ENCODE measurements at regions not wholly inside any gene's neighbourhood (a gene's known extent, or its start where the extent isn't known, plus 50 kb on each side); places are given as distances from the start of the nearest gene placed in this dataset.
"Not testable (repeated sequence)": the region's sequence is repeated elsewhere in the genome, so short reads cannot be mapped to it uniquely, and the experiment has no call there.

GRCh38 chr4:67332627-67333026 is 212.7 kb downstream of the CENPC start:
- DNase-seq (ENCODE audit: low read depth in 1 of 2, low spot score in 1 of 2) = no peak

DNA sequence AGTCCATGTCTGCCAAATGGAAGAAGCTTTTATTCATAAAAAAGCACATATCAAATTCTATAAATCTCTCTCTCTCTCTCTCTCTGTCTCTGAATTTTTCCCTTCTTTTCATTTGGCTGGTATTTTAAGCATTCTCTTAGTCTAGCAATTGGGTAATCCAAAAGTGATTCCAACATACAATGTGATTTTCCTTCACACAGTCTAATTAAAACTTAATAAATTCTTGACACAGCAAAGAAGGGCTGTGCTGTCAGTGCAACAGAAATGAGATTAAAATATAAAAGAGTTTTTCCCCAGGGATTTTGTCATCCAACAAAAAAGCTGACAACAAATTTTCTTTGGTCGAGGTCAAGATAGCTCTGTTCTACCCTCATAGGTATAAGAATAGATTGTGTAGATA is 216.9 kb downstream of the CENPC start:
- no peak for DNase-seq (ENCODE audit: low read depth in 1 of 2, low spot score in 1 of 2)

- no peak for DNase-seq (ENCODE audit: low read depth in 1 of 2, low spot score in 1 of 2)
These were observed 217.4 kb downstream of the CENPC start for GRCh38 chr4:67328018-67328278.

DNA sequence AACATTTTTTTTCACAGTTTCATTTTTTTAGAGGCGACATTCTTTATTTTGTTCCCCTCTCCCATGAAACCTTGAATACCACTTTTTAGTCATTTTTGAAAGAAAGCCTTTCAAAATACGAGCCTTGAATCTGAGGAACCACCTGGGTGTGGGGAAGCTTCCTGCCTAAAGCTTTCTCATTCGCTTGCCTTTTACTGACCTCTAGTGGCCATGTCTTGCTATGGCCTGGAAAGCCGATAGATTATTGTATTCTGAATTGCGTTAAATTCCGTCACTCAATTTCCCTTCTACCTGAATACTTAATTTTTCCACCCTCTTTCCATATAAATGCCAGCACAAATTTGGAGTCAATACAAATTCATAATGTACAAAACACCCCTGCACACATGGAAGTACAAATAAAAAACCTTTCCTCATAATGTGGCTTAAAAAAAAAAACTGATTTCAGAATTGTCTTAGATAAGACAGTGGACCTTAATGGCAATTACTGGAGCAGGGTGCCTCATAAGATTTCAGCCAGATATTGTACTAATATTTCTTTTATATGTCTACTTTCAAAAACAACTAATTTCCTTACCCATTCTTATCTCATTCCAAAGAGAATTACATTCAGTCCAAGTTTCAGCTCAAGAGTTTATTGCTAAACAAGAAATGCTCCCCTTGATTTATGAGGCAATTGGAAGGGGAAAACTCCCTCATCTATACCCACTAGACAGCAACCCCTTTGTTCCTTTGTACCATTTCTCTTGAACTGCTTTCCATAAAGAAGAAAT is 217.9 kb downstream of the CENPC start:
- DNase-seq (ENCODE audit: low read depth in 1 of 2, low spot score in 1 of 2) = peak; percentile 1 to 3

DNA sequence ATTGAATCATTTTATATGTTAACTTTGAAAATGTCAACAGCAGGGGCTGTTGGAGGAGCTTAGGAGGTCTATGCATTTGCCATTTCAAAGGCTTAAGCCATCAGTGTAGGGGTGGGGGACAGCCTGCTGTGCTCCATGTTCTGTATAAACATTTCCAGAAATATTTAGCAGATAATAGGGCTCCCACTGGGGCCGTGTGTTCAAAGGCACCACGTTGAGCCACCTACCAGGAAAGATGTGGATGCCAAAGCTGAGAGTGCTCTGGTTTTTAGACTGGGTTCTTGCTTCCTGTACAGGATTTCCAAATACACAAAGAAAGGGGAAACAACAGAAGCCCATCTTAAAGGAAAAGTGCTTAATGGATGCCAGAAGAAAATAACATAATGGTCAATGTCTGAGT is 219.5 kb downstream of the CENPC start:
- no peak for DNase-seq (ENCODE audit: low read depth in 1 of 2, low spot score in 1 of 2)

- DNase-seq (ENCODE audit: low read depth in 1 of 2, low spot score in 1 of 2) = no peak
These were observed 224.7 kb downstream of the CENPC start for GRCh38 chr4:67320645-67321044.

DNA sequence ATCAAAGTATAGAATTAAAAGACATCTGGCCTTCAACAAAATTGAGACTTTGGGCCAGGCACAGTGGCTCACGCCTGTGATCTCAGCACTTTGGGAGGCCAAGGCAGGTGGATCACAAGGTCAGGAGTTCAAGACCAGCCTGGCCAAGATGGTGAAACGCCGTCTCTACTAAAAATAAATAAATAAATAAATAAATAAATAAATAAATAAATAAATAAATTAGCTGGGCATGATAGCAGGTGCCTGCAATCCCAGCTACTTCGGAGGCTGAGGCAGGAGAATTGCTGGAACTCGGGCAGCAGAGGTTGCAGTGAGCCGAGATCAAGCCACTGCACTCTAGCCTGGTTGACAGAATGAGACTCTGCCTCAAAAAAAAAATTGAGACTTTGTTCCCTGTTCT is 225.7 kb downstream of the CENPC start:
- DNase-seq (ENCODE audit: low read depth in 1 of 2, low spot score in 1 of 2) = not testable (repeated sequence)

DNA sequence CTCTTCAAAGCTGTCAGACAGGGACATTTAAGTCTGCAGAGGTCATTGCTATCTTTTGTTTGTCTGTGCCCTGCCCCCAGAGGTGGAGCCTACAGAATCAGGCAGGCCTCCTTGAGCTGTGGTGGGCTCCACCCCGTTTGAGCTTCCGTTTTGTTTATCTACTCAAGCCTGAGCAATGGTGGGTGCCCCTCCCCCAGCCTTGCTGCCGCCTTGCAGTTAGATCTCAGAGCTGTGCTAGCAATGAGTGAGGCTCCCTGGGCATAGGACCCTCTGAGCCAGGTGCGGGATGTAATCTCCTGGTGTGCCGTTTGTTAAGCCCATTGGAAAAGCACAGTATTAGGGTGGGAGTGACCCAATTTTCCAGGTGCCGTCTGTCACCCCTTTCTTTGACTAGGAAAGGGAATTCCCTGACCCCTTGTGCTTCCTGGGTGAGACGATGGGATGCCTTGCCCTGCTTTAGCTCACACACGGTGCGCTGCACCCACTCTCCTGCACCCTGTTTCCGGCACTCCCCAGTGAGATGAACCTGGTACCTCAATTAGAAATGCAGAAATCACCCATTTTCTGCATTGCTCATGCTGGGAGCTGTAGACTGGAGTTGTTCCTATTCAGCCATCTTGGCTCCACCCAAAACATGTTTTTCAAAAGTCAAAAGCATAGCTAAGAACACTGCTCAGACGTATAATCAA is 244.7 kb downstream of the CENPC start:
- DNase-seq (ENCODE audit: low read depth in 1 of 2, low spot score in 1 of 2) = not testable (repeated sequence)

DNA sequence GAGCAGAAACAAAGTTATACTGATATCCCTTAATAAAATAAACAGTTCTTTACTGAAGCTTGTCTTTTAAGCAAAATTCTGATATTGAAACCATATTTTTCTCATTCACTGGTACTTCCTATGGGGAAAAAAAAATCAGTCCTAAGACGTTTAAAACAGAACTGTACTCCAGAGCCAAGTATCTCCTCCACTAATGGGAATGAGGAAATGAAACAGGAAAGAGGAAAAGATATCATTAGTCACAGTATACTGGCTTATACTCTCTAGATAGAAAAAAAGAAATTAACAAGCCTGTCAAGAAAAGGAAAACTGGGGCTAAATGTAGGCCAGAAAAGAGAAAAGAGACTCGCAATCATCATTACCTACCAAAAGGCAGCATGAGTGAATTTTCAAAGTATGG is 252.7 kb downstream of the CENPC start:
- DNase-seq (ENCODE audit: low read depth in 1 of 2, low spot score in 1 of 2) = no peak

GRCh38 chr4:67292045-67292444 is 253.3 kb downstream of the CENPC start:
- no peak for DNase-seq (ENCODE audit: low read depth in 1 of 2, low spot score in 1 of 2)

DNA sequence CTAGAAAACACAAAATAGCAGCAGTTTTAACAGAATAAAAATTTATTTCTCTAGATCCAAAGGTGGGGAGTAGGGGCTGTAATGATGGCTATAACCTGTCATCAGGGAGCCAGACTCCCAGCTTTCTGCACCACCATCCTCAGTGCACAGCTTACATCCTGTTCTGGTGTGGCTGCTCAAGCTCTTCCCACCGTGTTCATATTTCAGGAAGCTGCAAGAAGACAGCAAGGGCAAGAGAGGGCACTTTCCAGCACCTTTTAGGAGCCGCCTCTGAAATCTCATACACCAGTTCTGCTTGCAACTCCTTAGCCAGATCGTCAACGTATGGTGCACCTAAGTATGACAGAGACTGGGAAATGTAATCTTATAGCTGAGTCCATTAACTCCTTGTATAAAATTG is 253.7 kb downstream of the CENPC start:
- DNase-seq (ENCODE audit: low read depth in 1 of 2, low spot score in 1 of 2) = no peak

DNA sequence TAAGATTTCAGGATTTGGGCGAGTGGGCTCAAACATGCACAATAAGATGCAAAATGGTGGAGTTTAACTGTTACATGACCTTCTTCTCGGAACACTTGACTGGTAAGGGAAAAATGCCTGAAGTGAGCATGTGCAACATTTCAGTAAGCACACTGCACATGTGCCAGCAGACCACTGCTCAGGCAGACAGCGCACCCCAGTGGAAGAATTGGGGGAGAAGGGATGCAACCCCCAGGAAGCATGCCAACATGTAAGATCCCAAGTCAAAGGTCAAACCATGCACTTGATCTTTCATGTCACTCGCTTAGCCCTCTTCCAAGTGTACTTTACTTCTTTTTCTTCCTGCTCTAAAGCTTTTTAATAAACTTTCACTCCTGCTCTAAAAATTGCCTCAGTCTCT is 256.3 kb downstream of the CENPC start:
- no peak for DNase-seq (ENCODE audit: low read depth in 1 of 2, low spot score in 1 of 2)

DNA sequence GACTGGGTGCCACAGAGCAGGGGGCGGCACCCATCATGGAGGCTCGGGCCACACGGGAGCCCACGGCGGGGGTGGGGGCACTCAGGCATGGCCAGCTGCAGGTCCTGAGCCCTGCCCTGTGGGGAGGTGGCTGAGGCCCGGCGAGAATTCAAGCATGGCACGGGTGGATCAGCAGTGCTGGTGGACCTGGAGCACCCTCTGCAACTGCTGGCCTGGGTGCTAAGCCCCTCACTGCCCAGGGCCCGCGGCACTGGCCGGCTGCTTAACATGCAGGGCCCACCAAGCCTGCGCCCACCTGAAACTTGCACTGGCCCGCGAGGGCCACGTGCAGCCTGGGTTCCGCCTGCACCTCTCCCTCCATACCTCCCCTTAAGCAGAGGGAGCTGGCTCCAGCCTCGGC is 258.6 kb downstream of the CENPC start:
- DNase-seq (ENCODE audit: low read depth in 1 of 2, low spot score in 1 of 2) = no peak

DNA sequence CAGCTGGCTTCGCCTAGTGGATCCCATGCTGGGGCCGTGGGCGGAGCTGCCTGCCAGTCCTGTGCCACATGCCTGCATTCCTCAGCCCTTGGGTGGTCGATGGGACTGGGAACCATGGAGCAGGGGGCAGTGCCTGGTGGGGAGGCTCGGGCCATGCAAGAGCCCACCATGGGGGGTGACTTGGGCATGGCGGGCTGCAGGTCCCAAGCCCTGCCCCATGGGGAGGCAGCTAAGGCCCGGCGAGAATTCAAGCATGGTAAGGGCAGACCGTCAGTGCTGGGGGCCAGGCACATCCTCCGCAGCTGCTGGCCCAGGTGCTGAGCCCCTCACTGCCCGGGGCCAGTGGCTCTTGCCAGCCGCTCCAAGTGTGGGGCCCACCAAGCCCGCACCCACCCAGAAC is 262.6 kb downstream of the CENPC start:
- DNase-seq (ENCODE audit: low read depth in 1 of 2, low spot score in 1 of 2) = no peak

- no peak for DNase-seq (ENCODE audit: low read depth in 1 of 2, low spot score in 1 of 2)
These were observed 270.0 kb downstream of the CENPC start for GRCh38 chr4:67275179-67275750.

DNA sequence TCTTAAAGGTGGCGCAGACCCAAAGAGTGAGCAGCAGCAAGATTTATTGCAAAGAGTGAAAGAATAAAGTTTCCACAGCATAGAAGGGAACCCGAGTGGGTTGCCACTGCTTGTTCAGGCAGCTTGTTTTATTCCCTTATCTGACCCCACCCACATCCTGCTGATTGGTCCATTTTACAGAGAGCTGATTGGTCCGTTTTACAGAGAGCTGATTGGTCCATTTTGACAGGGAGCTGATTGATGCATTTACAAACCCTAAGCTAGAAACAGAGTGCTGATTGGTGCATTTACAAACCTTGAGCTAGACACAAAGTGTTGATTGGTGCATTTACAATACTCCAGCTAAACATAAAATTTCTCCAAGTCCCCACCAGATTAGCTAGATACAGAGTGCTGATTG is 270.6 kb downstream of the CENPC start:
- DNase-seq (ENCODE audit: low read depth in 1 of 2, low spot score in 1 of 2) = not testable (repeated sequence)

GRCh38 chr4:67273666-67274065 is 271.6 kb downstream of the CENPC start:
- no peak for DNase-seq (ENCODE audit: low read depth in 1 of 2, low spot score in 1 of 2)

GRCh38 chr4:67261971-67262370 is 283.3 kb downstream of the CENPC start:
- no peak for DNase-seq (ENCODE audit: low read depth in 1 of 2, low spot score in 1 of 2)

DNA sequence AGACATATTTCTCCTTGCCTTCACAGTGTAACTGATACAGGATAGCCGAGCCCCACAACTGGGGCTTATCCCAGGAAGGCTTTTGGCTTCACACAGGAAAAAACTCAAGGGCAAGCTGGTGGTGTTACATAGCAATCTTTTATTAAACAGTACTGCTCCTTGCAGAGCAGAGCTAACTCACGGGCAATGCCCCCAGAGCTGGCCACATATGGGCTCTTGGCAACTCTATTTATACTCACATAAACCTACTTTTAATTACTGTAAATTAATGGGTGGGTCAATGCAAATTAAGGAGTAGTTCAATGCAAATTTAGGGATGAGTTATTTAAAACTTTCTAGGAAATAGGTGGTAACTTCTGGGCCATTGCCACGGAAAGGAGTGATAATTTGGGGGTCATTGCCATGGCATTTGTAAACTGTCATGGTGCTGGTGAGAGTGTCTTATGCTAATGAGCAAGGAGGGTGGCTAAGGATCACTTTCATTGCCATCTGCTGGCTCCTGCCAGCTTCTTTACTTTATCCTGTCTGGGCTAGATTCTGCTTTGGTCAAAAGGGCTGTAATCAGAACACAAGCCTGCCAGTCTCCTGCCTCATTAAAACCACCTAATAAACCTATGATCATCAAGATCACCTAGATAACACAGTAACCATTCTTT is 288.8 kb downstream of the CENPC start:
- DNase-seq (ENCODE audit: low read depth in 1 of 2, low spot score in 1 of 2) = no peak

DNA sequence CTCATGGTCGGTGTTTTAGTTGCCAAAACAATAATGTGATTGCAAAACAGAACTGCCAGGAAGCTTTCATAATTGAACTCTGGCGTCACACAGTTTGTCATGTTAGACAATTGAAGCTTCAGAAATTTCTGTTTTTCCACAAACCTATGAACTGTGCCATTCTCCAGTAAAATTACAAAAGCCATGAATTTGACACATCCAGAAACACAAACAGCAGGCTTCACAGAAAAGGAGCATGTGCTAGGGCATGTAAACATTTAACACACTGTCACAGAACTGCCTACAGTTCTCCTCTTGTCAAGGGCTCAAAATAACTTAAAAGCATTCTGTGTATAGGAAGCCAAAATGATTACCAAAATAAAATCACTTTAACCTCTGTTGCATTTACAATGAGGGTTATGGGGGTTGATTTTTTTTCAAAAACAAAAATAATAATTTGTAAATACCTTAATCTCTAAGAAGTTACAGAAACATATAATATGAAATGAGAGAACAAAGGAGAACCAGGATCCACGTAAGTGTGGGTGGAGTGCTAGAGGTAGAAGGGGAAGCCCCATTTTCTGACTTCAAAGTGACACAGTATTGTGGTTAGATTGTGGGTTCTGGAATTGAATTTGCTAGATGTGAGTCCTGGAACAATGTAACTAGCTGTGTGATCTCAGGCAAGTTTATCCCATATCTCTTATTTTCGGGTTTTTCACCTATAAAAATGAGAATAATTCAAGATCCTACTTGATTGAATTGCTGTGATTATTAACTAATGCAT is 295.0 kb downstream of the CENPC start:
- no peak for DNase-seq (ENCODE audit: low read depth in 1 of 2, low spot score in 1 of 2)

DNA sequence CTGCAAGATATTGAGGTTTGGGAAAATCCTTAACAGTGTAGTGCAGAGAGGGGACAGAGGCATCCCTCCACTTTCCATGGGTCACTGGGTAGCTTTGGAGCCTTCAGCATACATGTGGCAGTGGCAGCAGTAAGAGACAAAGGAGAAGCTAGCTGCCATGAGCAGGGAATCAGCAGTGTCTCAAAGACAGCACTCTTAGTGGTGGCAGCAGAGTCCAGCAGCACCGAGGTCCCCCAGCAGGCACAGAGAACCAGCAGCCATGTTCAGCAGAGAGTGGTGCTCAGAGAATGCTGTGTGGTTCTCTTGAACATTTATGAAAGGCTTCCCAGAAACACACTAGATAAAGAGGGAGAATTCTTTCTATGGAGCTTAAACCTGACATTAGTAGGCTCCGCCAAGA is 308.5 kb downstream of the CENPC start:
- DNase-seq (ENCODE audit: low read depth in 1 of 2, low spot score in 1 of 2) = no peak

DNA sequence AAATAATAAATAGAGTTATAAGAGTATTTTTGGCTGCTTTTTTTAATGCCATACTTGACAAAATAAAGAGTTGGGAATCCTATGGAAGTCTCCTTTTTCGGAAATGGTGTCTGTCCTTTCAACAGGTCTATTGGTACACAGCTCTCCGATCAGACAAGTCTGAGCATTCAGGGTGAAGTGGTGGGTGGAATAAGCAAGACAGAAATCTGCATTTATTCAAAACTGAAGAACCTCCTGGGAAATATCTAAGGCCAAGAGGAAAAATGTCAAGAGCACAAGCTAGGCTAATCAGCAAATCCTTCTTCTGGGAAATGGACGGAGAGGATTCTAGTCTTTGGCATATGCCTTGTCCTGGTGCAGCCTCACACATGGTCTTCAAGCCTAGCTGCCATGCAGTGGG is 309.0 kb downstream of the CENPC start:
- DNase-seq (ENCODE audit: low read depth in 1 of 2, low spot score in 1 of 2) = no peak
